ENCODE measurements at regions not wholly inside any gene's neighbourhood (a gene's known extent, or its start where the extent isn't known, plus 50 kb on each side); places are given as distances from the start of the nearest gene placed in this dataset.
"Not testable (repeated sequence)": the region's sequence is repeated elsewhere in the genome, so short reads cannot be mapped to it uniquely, and the experiment has no call there.

- Histone ChIP-seq H3K4me3 (no peak overlapping the region), H3K27me3 (no peaks in the 10 kb centered on the region; the same call in none of the 2 replicates), H3K9me3 (replicated peaks) (no peaks in the 10 kb centered on the region; the same call in 1 of the 2 replicates), H3K27ac (no peak overlapping the region), H3K36me3 (no peaks in the 10 kb centered on the region), H3K4me1 (no peaks in the 10 kb centered on the region)
- DNase-seq, result no peak
Measured at GRCh38 chr7:26937939-26938623, 73.7 kb upstream of the SKAP2 start.

GRCh38 chr7:26937306-26937705 is 72.9 kb upstream of the SKAP2 start:
- H3K36me3 ChIP-seq, result no peaks in the 10 kb centered on the region
- no peaks in the 10 kb centered on the region; the same call in 1 of the 2 replicates for H3K27me3 ChIP-seq
- no peak for DNase-seq
- no peak overlapping the region for H3K27ac ChIP-seq
- no peaks in the 10 kb centered on the region for H3K4me1 ChIP-seq
- no peaks in the 10 kb centered on the region; the same call in 1 of the 2 replicates for H3K9me3 ChIP-seq (replicated peaks)
- no peak overlapping the region for H3K4me3 ChIP-seq

- H3K27me3 ChIP-seq, result peaks cover 14% of the 10 kb centered on the region
- not testable (repeated sequence) for H3K4me3 ChIP-seq; DNase-seq; H3K36me3 ChIP-seq; H3K4me1 ChIP-seq; H3K27ac ChIP-seq; H3K9me3 ChIP-seq (replicated peaks)
Measured at GRCh38 chr7:26932616-26933015, 68.2 kb upstream of the SKAP2 start.

GRCh38 chr7:26930845-26931244 is 66.5 kb upstream of the SKAP2 start:
- Histone ChIP-seq H3K36me3 (no peaks in the 10 kb centered on the region), H3K4me1 (no peaks in the 10 kb centered on the region), H3K4me3 (no peak overlapping the region), H3K27me3 (peaks cover 14% of the 10 kb centered on the region), H3K27ac (no peak overlapping the region), H3K9me3 (replicated peaks) (peaks cover 4% of the 10 kb centered on the region; the same call in 1 of the 2 replicates)
- no peak for DNase-seq

GRCh38 chr7:26930201-26930600 is 65.8 kb upstream of the SKAP2 start:
- Histone ChIP-seq H3K27me3 (peaks cover 14% of the 10 kb centered on the region), H3K36me3 (no peaks in the 10 kb centered on the region), H3K27ac (no peak overlapping the region), H3K4me1 (no peaks in the 10 kb centered on the region), H3K4me3 (no peak overlapping the region), H3K9me3 (replicated peaks) (0 out of 2 replicates have a peak, but pooled peaks cover 4% of the 10 kb centered on the region)
- DNase-seq, result no peak

- Histone ChIP-seq H3K27ac (no peak overlapping the region), H3K4me1 (no peaks in the 10 kb centered on the region), H3K27me3 (peaks cover 14% of the 10 kb centered on the region), H3K36me3 (no peaks in the 10 kb centered on the region), H3K9me3 (replicated peaks) (0 out of 2 replicates have a peak, but pooled peaks cover 4% of the 10 kb centered on the region), H3K4me3 (no peak overlapping the region)
- DNase-seq, result no peak
Measured at GRCh38 chr7:26928703-26929347, 64.4 kb upstream of the SKAP2 start.

- Histone ChIP-seq H3K27ac (no peak overlapping the region), H3K9me3 (replicated peaks) (0 out of 2 replicates have a peak, but pooled peaks cover 4% of the 10 kb centered on the region), H3K27me3 (peaks cover 14% of the 10 kb centered on the region), H3K36me3 (no peaks in the 10 kb centered on the region), H3K4me3 (no peak overlapping the region), H3K4me1 (no peaks in the 10 kb centered on the region)
- DNase-seq, result no peak
Measured at GRCh38 chr7:26925768-26926167, 61.4 kb upstream of the SKAP2 start.

GRCh38 chr7:26924149-26924767 is 59.9 kb upstream of the SKAP2 start:
- DNase-seq, result no peak
- Histone ChIP-seq H3K27me3 (peaks cover 5% of the 10 kb centered on the region; the same call in 1 of the 2 replicates), H3K4me3 (no peak overlapping the region), H3K27ac (no peak overlapping the region), H3K9me3 (replicated peaks) (0 out of 2 replicates have a peak, but pooled peaks cover 4% of the 10 kb centered on the region), H3K4me1 (no peaks in the 10 kb centered on the region), H3K36me3 (no peaks in the 10 kb centered on the region)

- H3K27ac ChIP-seq, result no peak overlapping the region
- no peaks in the 10 kb centered on the region for H3K9me3 ChIP-seq (replicated peaks)
- H3K4me1 ChIP-seq, result no peaks in the 10 kb centered on the region
- H3K36me3 ChIP-seq, result no peaks in the 10 kb centered on the region
- no peak for DNase-seq
- no peak overlapping the region for H3K4me3 ChIP-seq
- peaks cover 3% of the 10 kb centered on the region; the same call in 1 of the 2 replicates for H3K27me3 ChIP-seq
Measured at GRCh38 chr7:26919906-26920493, 55.6 kb upstream of the SKAP2 start.

GRCh38 chr7:26918241-26918640 is 53.9 kb upstream of the SKAP2 start:
- DNase-seq, result no peak
- H3K27me3 ChIP-seq, result peaks cover 3% of the 10 kb centered on the region; the same call in 1 of the 2 replicates
- no peaks in the 10 kb centered on the region for H3K9me3 ChIP-seq (replicated peaks)
- no peaks in the 10 kb centered on the region for H3K4me1 ChIP-seq
- no peak overlapping the region for H3K4me3 ChIP-seq
- H3K27ac ChIP-seq, result no peak overlapping the region
- H3K36me3 ChIP-seq, result no peaks in the 10 kb centered on the region

GRCh38 chr7:26916779-26917320 is 52.5 kb upstream of the SKAP2 start:
- no peak for DNase-seq
- no peak overlapping the region for H3K4me3 ChIP-seq
- H3K9me3 ChIP-seq (replicated peaks), result no peaks in the 10 kb centered on the region
- H3K27ac ChIP-seq, result no peak overlapping the region
- no peaks in the 10 kb centered on the region for H3K4me1 ChIP-seq
- H3K36me3 ChIP-seq, result no peaks in the 10 kb centered on the region
- peaks cover 3% of the 10 kb centered on the region; the same call in 1 of the 2 replicates for H3K27me3 ChIP-seq

GRCh38 chr7:26916336-26916735 is 51.9 kb upstream of the SKAP2 start:
- Histone ChIP-seq H3K4me3 (no peak overlapping the region), H3K4me1 (no peaks in the 10 kb centered on the region), H3K36me3 (no peaks in the 10 kb centered on the region), H3K27ac (no peak overlapping the region), H3K9me3 (replicated peaks) (no peaks in the 10 kb centered on the region), H3K27me3 (peaks cover 3% of the 10 kb centered on the region; the same call in 1 of the 2 replicates)
- no peak for DNase-seq
